GM12878 (cell line): ENCODE measurements at regions not wholly inside any gene's neighbourhood (a gene's known extent, or its start where the extent isn't known, plus 50 kb on each side); places are given as distances from the start of the nearest gene placed in this dataset.

Experiments used
- CEBPB ChIP-seq, 2 experiments: fragments of 150-350 bp in 1 of 2; IDR thresholded peaks; 2 replicates each; pipeline ENCODE4 v1.6.1; 2012 to 2014; ENCODE audit warnings: low read depth in 2 of 2, low read length in 2 of 2, borderline replicate concordance in 1 of 2, inconsistent platforms in 1 of 2
- CTCF ChIP-seq, 3 experiments: IDR thresholded peaks in 2 of 3; conservative IDR thresholded peaks in 1 of 3; 2 replicates each; pipeline ENCODE4 v1.5.1; 2011; ENCODE audit warnings: low read depth in 3 of 3, low read length in 3 of 3, mild to moderate bottlenecking in 3 of 3, control low read depth in 2 of 3, moderate library complexity in 2 of 3, inconsistent platforms in 1 of 3, mixed read lengths in 1 of 3; ENCODE audit not compliant: control insufficient read depth in 2 of 3, insufficient read depth in 1 of 3; ENCODE audit errors: extremely low read depth in 1 of 3
- EZH2 ChIP-seq: IDR thresholded peaks from 2 replicates; pipeline ENCODE4 v1.6.1; 2012; ENCODE audit warnings: low read depth, mild to moderate bottlenecking, control low read depth, inconsistent platforms, low read length, borderline replicate concordance; ENCODE audit not compliant: control insufficient read depth
- KDM1A ChIP-seq: fragments of 200-600 bp; sonication (generic); IDR thresholded peaks from 2 replicates; pipeline ENCODE4 v1.6.1; 2016; ENCODE audit warnings: borderline replicate concordance
- MTA3 ChIP-seq: IDR thresholded peaks from 2 replicates; pipeline ENCODE4 v1.6.1; 2012; ENCODE audit warnings: low read length, inconsistent platforms, borderline replicate concordance
- MYC ChIP-seq: IDR thresholded peaks from 2 replicates; pipeline ENCODE4 v1.6.1; 2011; ENCODE audit warnings: mild to moderate bottlenecking, low read length, moderate library complexity, inconsistent platforms; ENCODE audit not compliant: insufficient read depth, insufficient replicate concordance, insufficient read length, severe bottlenecking
- NFIC ChIP-seq: IDR thresholded peaks from 2 replicates; pipeline ENCODE4 v1.6.1; 2012; ENCODE audit warnings: low read depth, mild to moderate bottlenecking, inconsistent platforms, low read length, moderate library complexity
- REST ChIP-seq: IDR thresholded peaks from 2 replicates; pipeline ENCODE4 v1.6.1; 2012; ENCODE audit warnings: mild to moderate bottlenecking, low read depth, low read length
- SMAD1 ChIP-seq: fragments of 450-650 bp; IDR thresholded peaks from 2 replicates; pipeline ENCODE4 v1.6.1; 2018; ENCODE audit warnings: mild to moderate bottlenecking, low read depth; ENCODE audit not compliant: partially characterized antibody
- ZSCAN29 ChIP-seq: fragments of 450-650 bp; IDR thresholded peaks from 2 replicates; pipeline ENCODE4 v1.6.1; 2017; ENCODE audit warnings: mild to moderate bottlenecking, moderate library complexity

- TF ChIP-seq MYC, result no peak
- TF ChIP-seq SMAD1, result no peak
- no peak for TF ChIP-seq CEBPB (IDR thresholded peaks at IDR 0.05; ENCODE audit: borderline replicate concordance in 1 of 2, low read depth in 2 of 2, low read length in 2 of 2)
- TF ChIP-seq CTCF (IDR thresholded peaks at IDR 0.05 in 2 of 3, conservative IDR thresholded peaks at IDR 0.05 in 1 of 3; ENCODE audit: control insufficient read depth in 2 of 3, extremely low read depth in 1 of 3, insufficient read depth in 1 of 3, low read depth in 3 of 3, low read length in 3 of 3), result no peak
- TF ChIP-seq KDM1A, result no peak
- TF ChIP-seq EZH2, result no peak
- TF ChIP-seq MTA3, result no peak
- no peak for TF ChIP-seq ZSCAN29
- TF ChIP-seq NFIC, result no peak
- no peak for TF ChIP-seq REST
These were observed 159.5 kb downstream of the COL6A3 start for GRCh38 chr2:237254369-237254861.
